ENCODE measurements at regions not wholly inside any gene's neighbourhood (a gene's known extent, or its start where the extent isn't known, plus 50 kb on each side); places are given as distances from the start of the nearest gene placed in this dataset.
A peak's percentile ranks its signal among the peaks of the same experiment; 100 is the strongest.

DNA sequence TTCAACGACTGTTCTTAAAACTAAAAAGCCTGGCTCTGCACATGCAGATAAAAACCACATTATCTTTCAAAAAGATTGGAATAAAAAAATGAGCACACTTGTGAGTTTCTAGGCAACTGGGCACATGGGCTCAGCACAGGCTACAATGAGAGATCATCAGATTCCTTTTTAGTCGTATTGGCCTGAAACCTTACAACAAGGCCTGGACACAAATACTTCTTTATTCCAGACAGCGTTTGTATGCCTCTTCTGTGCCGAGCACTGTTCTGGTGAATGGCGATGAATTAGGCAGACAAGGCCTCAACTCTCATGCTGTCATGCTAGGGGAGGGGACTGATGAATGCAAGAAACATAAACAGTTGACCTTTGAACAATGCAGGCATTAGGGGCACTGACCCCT, 463.0 kb downstream of the AACS start:
- TF ChIP-seq, protein P1, sequence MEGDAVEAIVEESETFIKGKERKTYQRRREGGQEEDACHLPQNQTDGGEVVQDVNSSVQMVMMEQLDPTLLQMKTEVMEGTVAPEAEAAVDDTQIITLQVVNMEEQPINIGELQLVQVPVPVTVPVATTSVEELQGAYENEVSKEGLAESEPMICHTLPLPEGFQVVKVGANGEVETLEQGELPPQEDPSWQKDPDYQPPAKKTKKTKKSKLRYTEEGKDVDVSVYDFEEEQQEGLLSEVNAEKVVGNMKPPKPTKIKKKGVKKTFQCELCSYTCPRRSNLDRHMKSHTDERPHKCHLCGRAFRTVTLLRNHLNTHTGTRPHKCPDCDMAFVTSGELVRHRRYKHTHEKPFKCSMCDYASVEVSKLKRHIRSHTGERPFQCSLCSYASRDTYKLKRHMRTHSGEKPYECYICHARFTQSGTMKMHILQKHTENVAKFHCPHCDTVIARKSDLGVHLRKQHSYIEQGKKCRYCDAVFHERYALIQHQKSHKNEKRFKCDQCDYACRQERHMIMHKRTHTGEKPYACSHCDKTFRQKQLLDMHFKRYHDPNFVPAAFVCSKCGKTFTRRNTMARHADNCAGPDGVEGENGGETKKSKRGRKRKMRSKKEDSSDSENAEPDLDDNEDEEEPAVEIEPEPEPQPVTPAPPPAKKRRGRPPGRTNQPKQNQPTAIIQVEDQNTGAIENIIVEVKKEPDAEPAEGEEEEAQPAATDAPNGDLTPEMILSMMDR (IDR thresholded peaks at IDR 0.05; ENCODE audit: unreplicated experiment), result no peak
- Mint-ChIP-seq H3K36me3 (no peaks in the 10 kb centered on the region), H3K9me3 (peaks cover 6% of the 10 kb centered on the region), H3K27me3 (ENCODE audit: low read depth) (peaks cover 21% of the 10 kb centered on the region), H3K4me1 (no peaks in the 10 kb centered on the region), H3K27ac (no peak overlapping the region), H3K4me3 (no peak overlapping the region)
- DNase-seq (ENCODE audit: low spot score in 2 of 2, unreplicated experiment in 2 of 2), result no peak

DNA sequence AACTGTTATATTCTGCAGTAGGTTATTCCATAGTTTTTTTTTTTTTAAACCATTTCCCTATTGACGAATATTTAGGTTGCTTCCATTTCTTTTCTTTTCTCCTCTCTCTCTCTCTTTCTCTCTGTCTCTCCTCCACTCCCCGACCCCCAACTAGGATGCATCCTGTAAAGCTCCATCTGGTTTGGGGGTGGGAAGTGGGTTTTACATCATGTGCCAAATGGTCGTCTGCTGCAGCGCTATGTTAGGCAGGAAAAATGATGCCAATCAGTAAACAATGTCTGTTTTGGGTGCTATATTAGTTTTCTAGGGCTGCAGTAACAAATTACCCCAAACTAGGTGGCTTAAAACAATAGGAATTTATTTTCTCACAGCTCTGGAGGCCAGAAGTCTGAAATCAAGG, 465.0 kb downstream of the AACS start:
- Mint-ChIP-seq H3K4me1 (no peaks in the 10 kb centered on the region), H3K27ac (no peak overlapping the region), H3K27me3 (ENCODE audit: low read depth) (peaks cover 32% of the 10 kb centered on the region), H3K4me3 (no peak overlapping the region), H3K9me3 (no peaks in the 10 kb centered on the region), H3K36me3 (no peaks in the 10 kb centered on the region)
- DNase-seq (ENCODE audit: low spot score in 2 of 2, unreplicated experiment in 2 of 2), result no peak
- TF ChIP-seq, protein P1 (IDR thresholded peaks at IDR 0.05; ENCODE audit: unreplicated experiment), result no peak

GRCh38 chr12:125530876-125531275, 465.6 kb downstream of the AACS start:
- Mint-ChIP-seq H3K9me3 (no peaks in the 10 kb centered on the region), H3K36me3 (no peaks in the 10 kb centered on the region), H3K27me3 (ENCODE audit: low read depth) (peaks cover 37% of the 10 kb centered on the region), H3K27ac (no peak overlapping the region), H3K4me3 (no peak overlapping the region), H3K4me1 (no peaks in the 10 kb centered on the region)
- TF ChIP-seq, protein P1 (IDR thresholded peaks at IDR 0.05; ENCODE audit: unreplicated experiment), result no peak
- DNase-seq (ENCODE audit: low spot score in 2 of 2, unreplicated experiment in 2 of 2), result no peak

- TF ChIP-seq, protein P1 (IDR thresholded peaks at IDR 0.05; ENCODE audit: unreplicated experiment), result no peak
- Mint-ChIP-seq H3K36me3 (no peaks in the 10 kb centered on the region), H3K9me3 (no peaks in the 10 kb centered on the region), H3K4me1 (no peaks in the 10 kb centered on the region), H3K4me3 (no peak overlapping the region), H3K27me3 (ENCODE audit: low read depth) (peaks cover 37% of the 10 kb centered on the region), H3K27ac (no peak overlapping the region)
- DNase-seq (ENCODE audit: low spot score in 2 of 2, unreplicated experiment in 2 of 2), result no peak
Observed at GRCh38 chr12:125531574-125531973, 466.3 kb downstream of the AACS start.

DNA sequence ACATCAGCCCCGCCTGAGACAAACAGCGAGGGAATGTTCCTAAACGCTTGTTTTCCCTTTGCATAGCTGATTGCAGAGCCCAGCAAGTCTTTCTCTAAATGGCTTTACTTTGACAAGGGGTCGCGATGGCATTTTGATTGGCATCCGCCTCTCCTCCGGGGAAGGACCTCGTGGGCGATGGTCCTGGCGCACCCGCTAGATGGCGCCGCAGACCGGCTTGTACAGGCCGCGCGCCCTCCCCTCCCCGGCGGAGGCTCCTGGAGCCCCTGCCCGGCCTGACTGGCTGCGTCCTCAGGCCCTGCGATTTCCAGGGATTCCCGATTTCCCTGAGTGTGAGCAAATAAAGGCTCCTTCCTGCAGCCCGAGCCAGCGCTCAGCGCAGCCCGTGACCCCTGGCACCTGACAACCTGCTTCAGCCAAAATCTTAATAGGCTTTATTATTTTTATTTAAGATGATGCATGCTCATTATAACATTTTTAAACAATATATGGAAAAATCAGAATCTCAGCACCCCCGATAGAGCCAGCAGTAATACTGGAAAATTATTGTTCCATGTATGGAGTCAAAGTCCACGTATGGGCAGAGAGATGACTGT, 468.3 kb downstream of the AACS start:
- Mint-ChIP-seq H3K9me3 (no peaks in the 10 kb centered on the region), H3K4me3 (no peak overlapping the region), H3K36me3 (no peaks in the 10 kb centered on the region), H3K4me1 (no peaks in the 10 kb centered on the region), H3K27me3 (ENCODE audit: low read depth) (peaks cover 44% of the 10 kb centered on the region), H3K27ac (no peak overlapping the region)
- TF ChIP-seq, protein P1 (IDR thresholded peaks at IDR 0.05; ENCODE audit: unreplicated experiment), result peak; percentile 77
- peak; percentile 48 to 65 for DNase-seq (ENCODE audit: low spot score in 2 of 2, unreplicated experiment in 2 of 2)

Data from mesothelial cell of epicardium (in vitro differentiated cells).